ENCODE measurements at regions not wholly inside any gene's neighbourhood (a gene's known extent, or its start where the extent isn't known, plus 50 kb on each side); places are given as distances from the start of the nearest gene placed in this dataset.

DNA sequence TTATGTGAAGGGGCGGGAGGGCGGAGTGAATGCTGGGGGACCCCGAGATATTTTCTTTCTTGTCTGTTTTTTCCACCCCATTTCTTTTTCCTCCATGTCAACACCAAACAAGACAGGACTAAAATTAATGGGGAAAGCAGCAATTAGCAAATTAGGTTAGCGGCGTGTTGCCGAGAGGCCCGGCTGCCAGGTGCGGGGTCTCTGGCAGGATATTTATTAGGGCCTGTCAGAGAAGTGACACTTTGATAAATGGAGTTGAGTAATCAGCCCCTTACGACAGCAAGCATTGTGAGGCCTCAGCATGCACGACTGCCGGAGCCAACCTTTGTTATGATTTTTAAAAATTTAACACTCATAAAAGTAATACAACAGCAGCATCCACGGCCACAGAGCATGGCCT is 193.8 kb downstream of the DHX35 start:
- TF ChIP-seq EZH2phosphoT487 (IDR thresholded peaks at IDR 0.05; ENCODE audit: borderline replicate concordance): no peak
- TF ChIP-seq, protein P1, sequence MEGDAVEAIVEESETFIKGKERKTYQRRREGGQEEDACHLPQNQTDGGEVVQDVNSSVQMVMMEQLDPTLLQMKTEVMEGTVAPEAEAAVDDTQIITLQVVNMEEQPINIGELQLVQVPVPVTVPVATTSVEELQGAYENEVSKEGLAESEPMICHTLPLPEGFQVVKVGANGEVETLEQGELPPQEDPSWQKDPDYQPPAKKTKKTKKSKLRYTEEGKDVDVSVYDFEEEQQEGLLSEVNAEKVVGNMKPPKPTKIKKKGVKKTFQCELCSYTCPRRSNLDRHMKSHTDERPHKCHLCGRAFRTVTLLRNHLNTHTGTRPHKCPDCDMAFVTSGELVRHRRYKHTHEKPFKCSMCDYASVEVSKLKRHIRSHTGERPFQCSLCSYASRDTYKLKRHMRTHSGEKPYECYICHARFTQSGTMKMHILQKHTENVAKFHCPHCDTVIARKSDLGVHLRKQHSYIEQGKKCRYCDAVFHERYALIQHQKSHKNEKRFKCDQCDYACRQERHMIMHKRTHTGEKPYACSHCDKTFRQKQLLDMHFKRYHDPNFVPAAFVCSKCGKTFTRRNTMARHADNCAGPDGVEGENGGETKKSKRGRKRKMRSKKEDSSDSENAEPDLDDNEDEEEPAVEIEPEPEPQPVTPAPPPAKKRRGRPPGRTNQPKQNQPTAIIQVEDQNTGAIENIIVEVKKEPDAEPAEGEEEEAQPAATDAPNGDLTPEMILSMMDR (conservative IDR thresholded peaks at IDR 0.05; ENCODE audit: low read length): no peak
